ENCODE measurements at regions not wholly inside any gene's neighbourhood (a gene's known extent, or its start where the extent isn't known, plus 50 kb on each side); places are given as distances from the start of the nearest gene placed in this dataset.
"Not testable (repeated sequence)": the region's sequence is repeated elsewhere in the genome, so short reads cannot be mapped to it uniquely, and the experiment has no call there.

DNA sequence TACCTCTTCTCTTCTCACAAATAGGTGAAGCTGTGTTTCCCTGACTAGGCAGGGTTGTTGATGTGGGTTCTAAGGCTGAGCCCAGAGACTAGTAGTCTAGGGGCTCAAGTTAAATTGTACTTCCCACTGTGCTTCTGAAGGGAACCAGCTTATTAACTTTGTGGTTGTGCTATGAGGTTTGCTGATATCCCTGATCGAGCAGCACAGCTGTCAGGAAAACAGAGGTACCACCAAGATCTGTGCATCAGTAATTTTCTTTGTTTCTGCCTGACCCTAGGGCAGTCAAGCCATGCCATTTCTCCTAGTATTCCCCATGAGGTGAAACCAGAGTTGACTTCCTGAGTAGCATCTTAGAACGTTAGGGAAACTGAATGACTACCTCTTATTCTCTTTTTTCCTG, 853.8 kb upstream of the MIR17HG start:
- no peak for DNase-seq (ENCODE audit: low read depth, low spot score)

DNA sequence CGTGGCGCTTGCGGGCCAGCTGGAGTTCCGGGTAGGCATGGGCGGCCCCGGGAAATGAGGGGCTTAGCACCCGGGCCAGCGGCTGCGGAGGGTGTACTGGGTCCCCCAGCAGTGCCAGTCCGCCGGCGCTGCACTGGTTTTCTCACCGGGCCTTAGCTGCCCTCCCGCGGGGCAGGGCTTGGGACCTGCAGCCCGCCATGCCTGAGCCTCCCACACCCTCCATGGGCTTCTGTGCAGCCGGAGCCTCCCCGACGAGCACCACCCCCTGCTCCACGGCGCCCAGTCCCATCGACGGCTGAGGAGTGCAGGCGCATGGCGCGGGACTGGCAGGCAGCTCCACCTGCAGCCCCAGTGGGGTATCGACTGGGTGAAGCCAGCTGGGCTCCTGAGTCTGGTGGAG, 852.6 kb upstream of the MIR17HG start:
- DNase-seq (ENCODE audit: low read depth, low spot score) = not testable (repeated sequence)

DNA sequence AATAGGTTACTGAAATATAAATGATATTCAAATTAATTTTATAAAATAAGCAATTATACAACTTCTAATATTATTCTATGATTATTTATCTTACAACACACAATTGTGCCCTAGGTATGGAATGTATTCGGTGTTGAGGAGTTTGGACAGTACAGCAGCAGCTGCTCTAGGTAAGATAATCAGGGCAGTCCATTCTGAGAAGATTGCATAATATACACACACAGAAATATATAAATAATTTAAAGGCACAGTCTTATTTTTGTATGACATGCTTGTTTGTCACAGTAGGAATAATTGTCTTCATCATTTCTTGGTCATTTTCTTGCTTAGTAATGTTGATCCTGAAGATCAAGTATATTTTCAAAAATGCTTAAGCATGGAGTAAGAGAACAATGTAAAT, 849.4 kb upstream of the MIR17HG start:
- DNase-seq (ENCODE audit: low read depth, low spot score) = no peak

DNA sequence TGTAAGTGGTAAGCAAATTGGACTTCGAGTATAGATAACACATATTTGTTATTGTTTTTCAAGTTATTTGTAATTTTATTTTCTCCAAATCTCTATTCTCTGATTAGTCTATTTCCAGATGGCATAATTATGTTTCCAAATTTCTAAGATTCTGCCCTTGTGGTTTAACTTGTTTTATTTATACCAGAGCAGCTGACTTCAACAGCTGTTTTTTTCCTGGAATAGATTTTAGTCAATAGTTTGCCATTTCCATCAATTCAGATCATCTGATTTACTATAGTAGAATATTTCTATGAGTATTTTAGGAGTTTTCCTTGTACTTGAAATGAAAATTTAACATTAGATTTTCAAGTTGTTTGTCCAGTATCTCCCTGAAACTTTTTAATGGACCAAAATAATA, 848.7 kb upstream of the MIR17HG start:
- no peak for DNase-seq (ENCODE audit: low read depth, low spot score)

DNA sequence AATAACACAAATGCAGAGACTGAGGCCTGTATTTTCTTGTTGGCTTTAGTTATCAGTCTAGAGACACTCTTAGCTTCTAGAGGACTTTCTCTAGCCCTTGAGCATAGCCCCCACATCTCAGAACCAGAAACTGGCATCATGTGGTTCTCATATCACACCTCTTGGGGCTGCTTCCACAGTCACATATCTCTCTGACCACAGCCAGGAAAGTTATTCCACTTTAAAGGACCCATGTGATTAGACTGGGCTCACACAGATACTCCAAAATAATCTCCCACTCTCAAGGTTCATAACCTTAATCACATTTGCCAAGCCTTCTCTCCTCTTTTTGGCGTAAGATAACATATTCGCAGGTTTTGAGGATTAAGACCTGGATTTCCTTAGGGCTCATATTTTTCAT, 846.9 kb upstream of the MIR17HG start:
- no peak for DNase-seq (ENCODE audit: low read depth, low spot score)

DNA sequence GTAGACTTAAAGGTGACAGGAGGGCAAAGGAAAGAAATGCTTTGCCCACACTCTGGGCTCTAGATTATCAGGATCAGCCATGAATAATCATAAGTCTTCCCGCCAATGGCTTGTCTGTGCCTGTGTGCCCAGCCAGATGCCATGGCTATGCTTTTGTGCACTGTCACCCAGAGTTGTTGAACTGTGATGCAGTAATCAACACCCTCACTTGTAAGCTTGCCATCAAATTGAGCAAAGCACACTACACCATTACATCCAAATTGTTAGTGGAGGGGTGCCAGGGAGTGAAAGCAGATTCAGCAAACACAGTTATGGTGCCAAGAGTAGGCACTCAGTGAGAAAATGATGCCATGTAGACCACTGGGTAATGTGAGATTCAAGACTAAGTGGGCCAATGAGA, 845.3 kb upstream of the MIR17HG start:
- DNase-seq (ENCODE audit: low read depth, low spot score) = no peak

DNA sequence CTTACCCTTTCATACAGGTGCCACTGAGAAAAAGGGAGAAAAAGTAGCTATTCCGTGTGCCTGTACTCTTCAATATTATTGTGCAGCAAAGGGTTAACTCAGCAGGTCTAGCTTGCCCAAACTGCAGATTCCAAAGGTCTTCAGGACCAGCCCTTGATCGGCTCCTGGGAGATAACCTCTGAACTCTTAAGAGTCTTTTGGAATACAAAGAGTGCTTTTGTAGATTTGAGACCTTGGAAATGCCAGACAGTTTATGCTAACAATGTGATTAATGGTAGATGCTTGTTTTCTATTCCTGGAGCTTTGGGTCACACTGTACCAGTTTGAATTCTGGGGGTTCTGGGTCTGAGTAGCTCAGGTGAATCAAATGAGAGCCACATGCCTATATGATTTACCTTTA, 844.7 kb upstream of the MIR17HG start:
- no peak for DNase-seq (ENCODE audit: low read depth, low spot score)

DNA sequence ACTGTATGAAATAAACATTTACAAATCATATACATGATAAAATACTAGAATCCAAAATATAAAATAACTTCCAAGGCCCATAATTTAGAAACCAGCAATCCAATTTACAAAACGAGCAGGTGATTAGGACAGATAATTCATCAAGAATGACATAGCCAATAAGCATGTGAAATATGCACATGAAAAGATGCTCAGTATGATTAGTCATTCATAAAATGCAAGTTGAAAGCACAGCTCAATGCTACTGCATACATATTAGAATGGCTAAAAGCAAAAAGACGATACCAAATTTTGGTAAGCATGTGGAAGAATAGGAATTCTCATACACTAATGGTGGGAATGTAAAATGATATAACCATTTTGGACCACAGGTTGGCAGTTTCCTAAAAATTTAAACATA, 837.2 kb upstream of the MIR17HG start:
- no peak for DNase-seq (ENCODE audit: low read depth, low spot score)

DNA sequence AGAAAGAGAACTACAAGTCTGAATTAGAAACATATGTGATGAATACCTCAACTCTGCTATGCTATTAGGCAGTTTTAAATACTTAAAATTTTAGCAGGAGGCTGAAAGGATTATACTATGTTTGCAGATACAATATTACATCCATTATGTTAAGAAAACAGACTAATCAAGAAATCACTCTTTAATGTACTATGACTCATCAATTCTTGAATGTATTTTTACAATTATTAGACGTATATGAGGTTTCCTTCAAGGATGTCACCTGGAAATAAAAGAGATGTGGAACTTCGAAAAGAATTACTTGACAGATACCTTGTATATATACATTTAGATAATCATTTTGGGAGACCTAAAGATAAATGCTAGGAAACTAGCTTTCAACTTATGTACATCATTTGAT, 835.6 kb upstream of the MIR17HG start:
- DNase-seq (ENCODE audit: low read depth, low spot score) = no peak

DNA sequence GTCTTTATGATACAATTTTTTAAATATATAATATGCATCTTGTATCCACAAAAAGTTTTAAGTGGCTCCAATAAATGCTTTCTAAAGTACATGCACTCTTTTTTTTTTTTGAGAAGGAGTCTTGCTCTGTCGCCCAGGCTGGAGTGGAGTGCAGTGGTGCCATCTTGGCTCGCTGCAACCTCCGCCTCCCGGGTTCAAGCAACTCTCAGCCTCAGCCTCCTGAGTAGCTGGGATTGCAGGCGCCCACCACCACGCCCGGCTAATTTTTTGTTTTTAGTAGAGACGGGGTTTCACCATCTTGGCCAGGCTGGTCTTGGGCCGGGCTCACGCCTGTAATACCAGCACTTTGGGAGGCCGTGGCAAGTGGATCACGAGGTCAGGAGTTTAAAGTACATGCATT, 832.8 kb upstream of the MIR17HG start:
- not testable (repeated sequence) for DNase-seq (ENCODE audit: low read depth, low spot score)

DNA sequence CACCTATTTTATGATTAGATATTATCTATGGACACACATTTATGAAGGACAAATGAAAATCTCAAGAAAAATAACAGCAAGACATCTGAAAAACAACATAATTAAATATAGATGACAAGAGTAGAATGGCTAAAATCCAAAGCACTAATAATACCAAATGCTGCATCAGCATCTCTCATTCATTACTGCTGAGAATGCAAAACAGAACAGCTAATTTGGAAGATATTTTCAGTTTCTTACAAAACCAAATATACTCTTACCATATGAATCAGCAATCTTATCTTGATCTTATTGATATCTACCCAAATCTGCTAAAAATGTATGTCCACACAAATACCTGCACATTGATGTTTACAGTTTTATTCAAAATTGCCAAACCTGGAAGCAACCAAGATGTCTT, 829.1 kb upstream of the MIR17HG start:
- DNase-seq (ENCODE audit: low read depth, low spot score) = no peak

DNA sequence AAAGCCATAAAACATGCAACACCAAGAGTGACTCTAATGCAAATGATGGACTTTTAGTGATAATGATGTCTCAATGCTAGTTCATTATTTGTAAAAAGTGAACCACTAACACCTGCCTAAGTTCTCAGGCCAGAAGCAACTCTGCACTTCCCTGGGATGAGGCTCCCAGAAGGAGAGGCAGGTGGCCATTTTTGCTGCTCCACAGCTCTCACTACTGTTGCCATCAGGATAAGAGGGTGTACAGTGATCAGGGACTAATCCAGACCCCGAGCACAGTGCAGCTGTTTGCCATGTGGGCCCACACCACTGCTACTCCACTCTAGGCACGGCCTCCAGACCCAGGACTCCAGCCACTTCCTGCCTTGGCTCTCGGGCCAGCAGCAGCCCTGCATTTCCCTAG, 828.3 kb upstream of the MIR17HG start:
- no peak for DNase-seq (ENCODE audit: low read depth, low spot score)

DNA sequence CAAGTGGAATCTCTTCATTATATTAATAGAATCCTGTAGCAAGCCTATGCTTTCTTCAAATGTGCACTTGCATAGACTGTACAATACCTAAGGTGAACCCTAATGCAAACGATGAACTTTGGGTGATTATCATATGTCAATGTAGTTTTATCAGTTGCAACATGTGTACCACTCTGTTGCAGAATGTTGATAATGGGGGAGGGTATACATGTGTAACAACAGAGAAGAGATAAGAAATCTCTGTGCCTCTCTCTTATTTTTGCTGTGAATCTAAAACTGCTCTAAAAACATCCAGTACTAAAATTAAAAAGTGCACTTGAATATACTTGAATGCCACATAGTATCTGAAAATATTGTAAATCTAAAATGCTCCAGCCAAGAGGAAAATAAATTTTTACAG, 820.8 kb upstream of the MIR17HG start:
- no peak for DNase-seq (ENCODE audit: low read depth, low spot score)

DNA sequence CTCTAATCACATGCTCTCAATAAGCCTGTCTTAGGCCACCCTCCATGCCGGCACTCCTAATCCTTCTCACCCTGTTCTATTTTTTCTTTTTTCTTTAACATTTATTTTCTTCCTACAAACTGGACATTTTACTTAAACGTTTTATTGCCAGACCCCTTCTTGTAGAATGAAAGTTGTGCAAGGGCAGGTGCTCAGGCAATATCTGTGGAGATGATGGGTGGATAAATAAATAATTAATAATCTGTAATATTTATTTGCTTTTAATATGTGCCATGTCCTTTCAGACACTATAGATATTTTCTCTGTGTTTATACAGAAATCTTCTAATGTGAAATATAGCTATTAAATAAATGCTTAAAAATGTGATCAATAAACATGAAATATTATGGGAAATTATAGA, 815.7 kb upstream of the MIR17HG start:
- no peak for DNase-seq (ENCODE audit: low read depth, low spot score)

DNA sequence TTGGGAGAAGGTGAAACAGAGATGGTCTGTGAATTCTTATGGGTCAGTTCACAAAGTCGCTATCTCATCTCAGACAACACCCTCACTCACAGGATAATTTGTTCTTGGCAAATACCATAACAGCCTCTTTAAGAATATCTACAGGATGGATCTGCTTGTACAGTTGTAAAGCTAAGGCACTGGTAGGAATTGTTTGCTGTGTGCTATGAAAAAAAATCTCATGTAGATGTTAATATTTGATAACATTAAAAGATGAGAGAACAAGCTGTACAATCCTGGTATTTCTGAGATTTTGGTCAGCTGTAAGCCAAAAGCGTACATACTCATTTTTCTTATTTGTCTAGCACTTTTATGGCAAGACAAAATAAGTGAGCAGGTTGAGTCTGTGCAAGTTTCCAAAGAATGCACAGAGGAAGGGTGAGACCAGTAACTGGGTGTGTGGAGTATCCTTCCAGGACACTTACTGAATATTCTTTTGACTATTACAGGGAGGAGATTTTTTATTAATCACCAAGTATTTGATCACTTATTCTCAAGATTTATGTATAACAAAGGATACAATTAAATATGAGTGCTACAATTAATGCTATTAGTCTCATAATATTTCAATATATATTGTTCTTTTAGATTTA, 814.5 kb upstream of the MIR17HG start:
- DNase-seq (ENCODE audit: low read depth, low spot score) = no peak

DNA sequence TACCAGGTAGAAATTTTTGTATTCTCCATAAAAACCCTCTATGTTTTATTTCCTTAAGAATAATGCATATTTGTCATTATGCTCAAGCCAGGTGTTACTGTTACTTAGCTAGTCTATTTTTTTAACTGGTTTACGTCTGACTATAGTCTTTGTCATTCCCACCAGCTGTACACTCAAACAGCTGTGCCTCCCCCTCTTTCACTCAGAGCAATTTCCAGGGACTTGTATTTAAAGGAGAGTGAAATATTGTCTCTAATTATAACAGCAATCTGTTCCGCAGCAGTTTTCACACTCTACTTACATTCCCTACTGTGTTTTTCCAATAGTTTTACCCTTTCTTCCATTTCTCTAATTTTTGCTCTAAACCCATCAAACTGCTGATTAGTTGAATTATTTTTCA, 813.6 kb upstream of the MIR17HG start:
- no peak for DNase-seq (ENCODE audit: low read depth, low spot score)

DNA sequence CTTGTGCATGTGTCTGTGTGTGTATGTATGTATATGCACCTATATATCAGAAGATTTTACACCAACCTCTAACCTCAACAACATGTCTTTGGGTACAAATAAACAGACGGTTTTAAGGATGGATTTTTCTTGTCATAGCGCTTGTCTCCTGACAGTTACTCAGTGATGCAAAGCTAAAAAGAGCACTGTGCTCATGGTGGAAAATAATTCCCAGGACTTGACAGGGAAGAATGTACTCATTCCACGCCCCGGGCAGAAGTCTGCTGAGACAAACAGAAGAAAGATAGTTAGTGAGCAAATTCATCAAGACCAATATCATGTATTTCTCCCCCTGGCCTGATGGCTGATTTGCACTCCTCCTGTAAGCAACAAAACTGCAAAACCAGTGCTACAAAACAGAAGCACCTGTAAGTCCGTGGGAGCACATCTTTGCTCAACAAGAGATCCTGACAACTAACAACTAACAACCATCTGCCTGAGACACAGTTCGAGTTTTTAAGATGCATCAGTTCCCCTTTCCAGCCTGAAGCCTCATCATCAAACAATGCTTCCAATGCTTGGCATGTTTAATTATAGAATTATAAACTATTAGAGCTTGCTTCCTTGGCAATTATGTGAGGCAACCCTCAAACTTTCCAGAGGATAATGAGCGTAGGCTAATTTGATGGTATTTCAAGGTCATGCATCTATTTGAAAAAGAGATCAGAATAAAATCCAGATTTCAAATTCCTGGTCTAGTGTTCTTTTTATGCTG, 812.7 kb upstream of the MIR17HG start:
- DNase-seq (ENCODE audit: low read depth, low spot score) = no peak

DNA sequence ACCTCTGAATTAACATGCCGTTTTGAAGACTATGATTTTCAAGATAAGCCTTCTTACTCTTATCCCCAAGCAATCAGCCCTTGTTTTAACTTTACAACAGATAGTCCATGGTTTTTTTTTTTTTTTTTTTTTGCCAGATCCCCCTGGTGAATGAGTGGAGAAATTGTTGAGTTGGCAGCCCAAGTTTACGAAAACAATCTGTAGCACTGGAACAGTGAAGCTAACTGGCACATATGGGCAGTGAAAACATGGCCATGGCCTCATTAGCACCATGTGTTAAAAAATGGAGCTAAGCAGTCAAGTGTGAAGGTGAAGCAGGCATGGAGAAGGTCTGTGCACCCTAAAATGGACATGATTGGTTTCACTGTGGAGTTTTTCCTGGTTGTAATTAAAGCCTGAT, 812.1 kb upstream of the MIR17HG start:
- DNase-seq (ENCODE audit: low read depth, low spot score) = no peak

DNA sequence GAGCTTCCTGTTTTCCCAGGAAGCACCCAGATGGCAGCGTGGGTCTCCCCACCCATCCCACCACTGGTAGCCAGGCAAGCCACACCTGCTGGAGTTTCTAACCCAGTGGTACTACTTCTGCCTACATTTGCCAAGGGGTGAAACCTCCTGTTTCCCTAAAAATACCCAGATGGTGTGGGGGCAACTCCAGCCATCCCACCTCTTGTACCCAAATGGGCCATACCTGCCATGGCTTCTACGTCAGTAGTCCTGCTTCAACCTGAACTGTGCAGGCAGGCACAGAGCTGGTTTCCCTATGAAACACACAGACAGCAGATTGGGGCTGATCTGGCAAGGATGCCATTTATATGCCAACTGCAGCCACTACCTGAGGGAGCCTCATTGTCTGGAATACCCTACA, 809.4 kb upstream of the MIR17HG start:
- no peak for DNase-seq (ENCODE audit: low read depth, low spot score)

DNA sequence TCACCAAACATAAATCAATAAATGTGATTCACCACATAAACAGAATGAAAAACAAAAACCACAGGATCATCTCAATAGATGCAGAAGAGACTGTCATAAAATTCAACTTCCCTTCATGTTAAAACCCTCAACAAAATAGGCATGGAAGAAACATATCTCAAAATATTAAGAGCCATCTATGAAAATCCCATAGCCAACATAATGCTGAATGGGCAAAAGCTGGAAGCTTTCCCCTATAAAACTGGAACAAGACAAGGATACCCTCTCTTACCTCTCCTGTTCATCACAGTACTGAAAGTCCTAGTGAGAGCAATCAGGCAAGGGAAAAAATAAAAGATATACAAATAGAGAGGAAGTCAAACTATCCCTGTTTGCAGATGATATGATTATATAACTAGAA, 806.1 kb upstream of the MIR17HG start:
- DNase-seq (ENCODE audit: low read depth, low spot score) = no peak

DNA sequence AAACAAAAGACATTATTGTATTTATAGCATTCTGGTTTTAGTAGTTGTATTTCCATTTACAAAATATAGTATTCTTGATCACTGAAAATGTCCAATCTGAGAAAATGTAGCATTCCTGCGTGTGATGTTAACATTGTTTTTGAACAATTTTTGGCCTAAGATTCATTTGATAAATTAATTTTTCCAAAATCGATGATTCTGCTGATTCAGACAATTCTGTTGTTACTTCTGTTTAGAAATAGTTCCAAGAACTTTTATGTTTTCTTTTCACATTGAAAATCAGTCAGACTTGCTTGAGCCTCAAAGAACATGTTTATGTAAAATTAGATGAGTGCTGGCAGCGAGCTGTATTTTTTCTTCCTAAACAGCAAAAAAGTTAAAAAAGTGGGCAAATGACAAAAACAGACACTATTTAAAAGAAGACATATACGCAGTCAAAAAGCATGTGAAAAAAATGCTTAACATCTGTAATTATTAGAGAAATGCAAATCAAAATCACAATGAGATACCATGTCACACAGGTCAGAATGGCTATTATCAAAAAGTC, 804.5 kb upstream of the MIR17HG start:
- DNase-seq (ENCODE audit: low read depth, low spot score) = no peak

DNA sequence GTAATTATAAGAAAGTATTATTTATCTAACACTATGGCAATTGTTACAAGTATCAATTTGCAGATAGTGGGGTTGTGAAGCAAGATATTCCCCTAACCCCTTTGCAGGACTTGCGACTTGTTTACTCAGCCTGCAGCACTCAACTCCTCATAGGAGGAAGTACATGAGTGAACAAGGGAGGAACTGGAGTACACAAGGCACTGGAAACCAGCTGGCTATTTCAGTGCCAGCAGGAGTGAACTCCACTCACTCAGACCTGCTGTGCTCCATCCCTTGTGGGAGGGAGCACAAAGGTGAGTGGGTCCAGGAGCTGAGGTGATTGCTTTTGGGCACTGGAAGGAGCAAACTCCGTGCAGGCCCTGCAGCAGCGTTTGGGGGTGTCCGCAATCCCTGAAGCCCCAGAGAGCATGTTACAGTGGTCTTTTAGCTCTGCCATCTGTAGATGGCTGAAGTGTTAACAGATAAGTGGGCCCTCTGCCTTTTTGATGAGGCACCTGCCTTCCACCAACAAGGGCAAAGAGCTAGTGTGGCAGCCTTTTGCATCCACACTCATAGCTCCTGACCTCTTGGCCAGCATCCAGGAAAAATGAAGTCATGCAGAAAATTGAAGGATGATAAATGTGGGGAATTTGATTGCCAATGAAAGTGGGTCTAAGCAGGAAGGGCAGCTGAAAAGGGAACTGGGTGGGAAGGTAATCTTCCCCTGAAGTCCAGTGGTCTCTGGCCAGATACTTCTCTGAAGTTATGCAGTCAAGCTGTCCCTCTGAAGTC, 802.2 kb upstream of the MIR17HG start:
- DNase-seq (ENCODE audit: low read depth, low spot score) = no peak

All from pulmonary artery endothelial cell (primary cell).